ENCODE measurements at regions not wholly inside any gene's neighbourhood (a gene's known extent, or its start where the extent isn't known, plus 50 kb on each side); places are given as distances from the start of the nearest gene placed in this dataset.

DNA sequence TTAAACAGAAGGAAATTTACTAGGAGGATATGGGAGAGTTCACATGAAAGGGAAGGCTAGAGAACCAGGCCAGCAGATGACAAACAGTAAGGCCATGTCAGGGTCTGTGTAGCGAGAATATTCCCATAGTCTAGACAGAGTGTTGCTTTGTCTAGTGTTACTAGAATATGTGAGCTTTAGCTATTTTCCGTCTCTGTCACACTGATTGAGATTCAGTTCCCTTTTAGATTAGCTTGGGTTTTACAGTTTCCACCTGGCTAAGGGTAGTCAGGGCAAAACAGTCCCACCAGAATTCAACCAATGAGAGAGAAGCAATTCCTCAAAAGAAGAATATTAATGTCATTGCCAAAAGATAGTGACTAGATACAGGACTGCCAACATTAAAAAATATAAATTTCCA lies 82.8 kb upstream of the MDM1 start:
- TF ChIP-seq, protein P1, sequence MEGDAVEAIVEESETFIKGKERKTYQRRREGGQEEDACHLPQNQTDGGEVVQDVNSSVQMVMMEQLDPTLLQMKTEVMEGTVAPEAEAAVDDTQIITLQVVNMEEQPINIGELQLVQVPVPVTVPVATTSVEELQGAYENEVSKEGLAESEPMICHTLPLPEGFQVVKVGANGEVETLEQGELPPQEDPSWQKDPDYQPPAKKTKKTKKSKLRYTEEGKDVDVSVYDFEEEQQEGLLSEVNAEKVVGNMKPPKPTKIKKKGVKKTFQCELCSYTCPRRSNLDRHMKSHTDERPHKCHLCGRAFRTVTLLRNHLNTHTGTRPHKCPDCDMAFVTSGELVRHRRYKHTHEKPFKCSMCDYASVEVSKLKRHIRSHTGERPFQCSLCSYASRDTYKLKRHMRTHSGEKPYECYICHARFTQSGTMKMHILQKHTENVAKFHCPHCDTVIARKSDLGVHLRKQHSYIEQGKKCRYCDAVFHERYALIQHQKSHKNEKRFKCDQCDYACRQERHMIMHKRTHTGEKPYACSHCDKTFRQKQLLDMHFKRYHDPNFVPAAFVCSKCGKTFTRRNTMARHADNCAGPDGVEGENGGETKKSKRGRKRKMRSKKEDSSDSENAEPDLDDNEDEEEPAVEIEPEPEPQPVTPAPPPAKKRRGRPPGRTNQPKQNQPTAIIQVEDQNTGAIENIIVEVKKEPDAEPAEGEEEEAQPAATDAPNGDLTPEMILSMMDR (IDR thresholded peaks at IDR 0.05) = no peak
- no peak for TF ChIP-seq POLR2A (IDR thresholded peaks at IDR 0.05)
